HCT116 (cell line): ENCODE measurements at regions not wholly inside any gene's neighbourhood (a gene's known extent, or its start where the extent isn't known, plus 50 kb on each side); places are given as distances from the start of the nearest gene placed in this dataset.

ENCODE experiments used
- CBX3 ChIP-seq: IDR thresholded peaks from 2 replicates; pipeline ENCODE4 v1.6.1; 2012; ENCODE audit warnings: low read depth
- CTCF ChIP-seq, 3 experiments: fragments of 200-600 bp in 1 of 3; sonication (generic) in 1 of 3; IDR thresholded peaks in 2 of 3; conservative IDR thresholded peaks in 1 of 3; 2 replicates each; pipeline ENCODE4 v1.5.1; 2012 to 2017; ENCODE audit warnings: low read depth in 2 of 3, low read length in 2 of 3, antibody characterized with exemption in 1 of 3, borderline replicate concordance in 1 of 3, control low read depth in 1 of 3, mild to moderate bottlenecking in 1 of 3, mixed read lengths in 1 of 3, mixed run types in 1 of 3, moderate library complexity in 1 of 3; ENCODE audit not compliant: insufficient read depth in 1 of 3
- EZH2 ChIP-seq: fragments of 200-600 bp; sonication (generic); IDR thresholded peaks from 2 replicates; pipeline ENCODE4 v1.6.1; 2017; ENCODE audit warnings: antibody characterized with exemption, mixed run types
- EZH2phosphoT487 ChIP-seq: fragments of 200-600 bp; IDR thresholded peaks from 2 replicates; pipeline ENCODE4 v1.6.1; 2018; ENCODE audit warnings: antibody characterized with exemption, borderline replicate concordance
- JUND ChIP-seq: IDR thresholded peaks from 2 replicates; pipeline ENCODE4 v1.6.1; 2012
- POLR2AphosphoS5 ChIP-seq: IDR thresholded peaks from 2 replicates; pipeline ENCODE4 v1.6.1; 2011; ENCODE audit warnings: mild to moderate bottlenecking, low read depth, low read length, moderate library complexity
- SP1 ChIP-seq: IDR thresholded peaks from 2 replicates; pipeline ENCODE4 v1.6.1; 2012; ENCODE audit warnings: low read depth

- TF ChIP-seq CTCF (IDR thresholded peaks at IDR 0.05 in 2 of 3, conservative IDR thresholded peaks at IDR 0.05 in 1 of 3; ENCODE audit: borderline replicate concordance in 1 of 3, insufficient read depth in 1 of 3, low read depth in 2 of 3, low read length in 2 of 3) = peak; percentile 4 to 71 (median 52); a peak in 4 of 6 replicates
- TF ChIP-seq EZH2phosphoT487 = no peak
- TF ChIP-seq POLR2AphosphoS5 = no peak
- TF ChIP-seq CBX3 = no peak
- TF ChIP-seq EZH2 = no peak
- no peak for TF ChIP-seq JUND
- no peak for TF ChIP-seq SP1
Measured at GRCh38 chr10:58963101-58963534, 213.3 kb upstream of the PHYHIPL start.
